OCI-LY1 (cell line): ENCODE measurements at regions not wholly inside any gene's neighbourhood (a gene's known extent, or its start where the extent isn't known, plus 50 kb on each side); places are given as distances from the start of the nearest gene placed in this dataset.

Experiments used
- EZH2 ChIP-seq: fragments of 200-600 bp; sonication (generic), shearing (Covaris generic); IDR thresholded peaks from 2 replicates; pipeline ENCODE4 v1.8.0; 2017; ENCODE audit warnings: borderline replicate concordance, mixed run types, mild to moderate bottlenecking, antibody characterized with exemption, low read length, moderate library complexity, mixed read lengths
- TF ChIP-seq, protein P1 (sequence below): fragments of 200-600 bp; sonication (generic), shearing (Covaris generic); IDR thresholded peaks from 2 replicates; pipeline ENCODE4 v1.5.1; 2017; ENCODE audit warnings: mild to moderate bottlenecking, antibody characterized with exemption, low read length, moderate library complexity, mixed read lengths

DNA sequence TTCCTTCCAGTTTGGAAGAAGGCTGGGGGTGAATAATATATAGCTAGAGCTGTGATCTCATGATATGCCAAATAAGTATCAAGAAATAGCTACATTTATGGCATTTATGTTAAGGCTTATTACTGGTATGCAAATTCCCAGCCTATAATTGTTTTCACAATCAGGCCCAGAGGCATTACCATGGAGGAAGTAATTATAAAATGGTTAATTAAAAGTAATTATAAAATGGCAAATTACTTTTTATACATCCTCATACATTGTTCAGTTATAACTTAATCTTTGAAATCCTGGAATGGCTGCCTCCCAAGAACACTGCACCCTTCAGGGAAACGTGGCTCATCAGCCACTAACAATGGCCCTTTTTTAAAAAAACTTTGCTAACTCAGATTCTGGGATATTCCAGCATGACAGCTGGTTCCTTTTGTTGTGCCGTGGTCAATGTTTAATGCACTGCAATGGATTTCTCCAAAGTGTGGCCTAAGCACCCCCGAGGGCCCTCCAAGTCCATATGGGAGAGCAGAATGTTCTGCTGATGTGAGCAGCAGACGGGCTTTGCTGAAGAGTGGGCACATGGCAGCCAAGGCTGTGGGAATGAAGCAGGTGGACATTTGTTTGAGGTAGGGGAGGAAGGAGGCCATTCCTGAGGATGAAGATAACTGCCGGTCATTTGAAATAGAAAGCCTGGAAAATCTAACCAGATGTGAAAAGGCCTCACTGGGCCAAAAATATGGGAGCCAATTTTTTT, 483.5 kb upstream of the GCFC2 start:
- TF ChIP-seq, protein P1, sequence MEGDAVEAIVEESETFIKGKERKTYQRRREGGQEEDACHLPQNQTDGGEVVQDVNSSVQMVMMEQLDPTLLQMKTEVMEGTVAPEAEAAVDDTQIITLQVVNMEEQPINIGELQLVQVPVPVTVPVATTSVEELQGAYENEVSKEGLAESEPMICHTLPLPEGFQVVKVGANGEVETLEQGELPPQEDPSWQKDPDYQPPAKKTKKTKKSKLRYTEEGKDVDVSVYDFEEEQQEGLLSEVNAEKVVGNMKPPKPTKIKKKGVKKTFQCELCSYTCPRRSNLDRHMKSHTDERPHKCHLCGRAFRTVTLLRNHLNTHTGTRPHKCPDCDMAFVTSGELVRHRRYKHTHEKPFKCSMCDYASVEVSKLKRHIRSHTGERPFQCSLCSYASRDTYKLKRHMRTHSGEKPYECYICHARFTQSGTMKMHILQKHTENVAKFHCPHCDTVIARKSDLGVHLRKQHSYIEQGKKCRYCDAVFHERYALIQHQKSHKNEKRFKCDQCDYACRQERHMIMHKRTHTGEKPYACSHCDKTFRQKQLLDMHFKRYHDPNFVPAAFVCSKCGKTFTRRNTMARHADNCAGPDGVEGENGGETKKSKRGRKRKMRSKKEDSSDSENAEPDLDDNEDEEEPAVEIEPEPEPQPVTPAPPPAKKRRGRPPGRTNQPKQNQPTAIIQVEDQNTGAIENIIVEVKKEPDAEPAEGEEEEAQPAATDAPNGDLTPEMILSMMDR = no peak
- TF ChIP-seq EZH2 = no peak
